Peyer's patch (tissue), 4 donors: ENCODE measurements at regions not wholly inside any gene's neighbourhood (a gene's known extent, or its start where the extent isn't known, plus 50 kb on each side); places are given as distances from the start of the nearest gene placed in this dataset.

ENCODE experiments used
- POLR2A ChIP-seq, 2 donors: fragments of 450-650 bp; IDR thresholded peaks; one replicate each; pipeline ENCODE4 v1.5.1; 2017; ENCODE audit warnings: antibody characterized with exemption in 2 of 2, mild to moderate bottlenecking in 2 of 2, moderate library complexity in 2 of 2
- TF ChIP-seq, protein P1 (sequence below), 6 experiments: fragments of 450-650 bp in 4 of 6; fragments of 200-600 bp in 2 of 6; sonication (generic) in 1 of 6; IDR thresholded peaks; one replicate each; pipeline ENCODE4 v1.5.1; 2017 to 2019; ENCODE audit warnings: antibody characterized with exemption in 6 of 6, mild to moderate bottlenecking in 3 of 6, moderate library complexity in 1 of 6

DNA sequence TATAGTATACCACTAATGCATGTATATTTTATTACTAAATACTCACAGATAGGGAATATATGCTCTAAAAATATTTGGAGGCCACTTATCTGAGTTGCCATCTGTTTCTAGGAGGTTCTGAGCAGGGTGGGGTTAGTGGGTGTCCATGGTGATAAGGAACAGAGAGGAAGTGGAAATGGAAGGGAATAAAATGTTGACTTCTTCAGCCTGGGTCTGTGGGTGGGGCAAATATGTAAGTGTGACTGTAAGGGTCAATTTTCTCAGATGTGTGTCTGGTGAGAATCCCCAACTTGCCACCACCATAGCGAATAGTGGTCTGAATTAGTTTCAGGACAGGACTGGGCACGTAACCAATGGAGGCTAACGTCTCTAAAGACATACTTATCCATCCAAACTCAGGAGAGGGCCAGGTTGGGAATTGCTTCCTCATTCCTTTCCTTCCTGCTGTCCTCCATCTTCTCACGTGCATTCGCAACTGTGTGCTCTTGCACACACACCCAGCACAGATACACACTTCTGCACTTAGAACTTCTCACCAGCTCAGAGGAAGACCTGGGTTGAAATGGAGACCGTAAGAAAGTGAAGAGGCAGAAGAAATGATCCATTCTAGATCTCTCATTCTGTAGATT lies 54.2 kb upstream of the GZMB start:
- TF ChIP-seq, protein P1, sequence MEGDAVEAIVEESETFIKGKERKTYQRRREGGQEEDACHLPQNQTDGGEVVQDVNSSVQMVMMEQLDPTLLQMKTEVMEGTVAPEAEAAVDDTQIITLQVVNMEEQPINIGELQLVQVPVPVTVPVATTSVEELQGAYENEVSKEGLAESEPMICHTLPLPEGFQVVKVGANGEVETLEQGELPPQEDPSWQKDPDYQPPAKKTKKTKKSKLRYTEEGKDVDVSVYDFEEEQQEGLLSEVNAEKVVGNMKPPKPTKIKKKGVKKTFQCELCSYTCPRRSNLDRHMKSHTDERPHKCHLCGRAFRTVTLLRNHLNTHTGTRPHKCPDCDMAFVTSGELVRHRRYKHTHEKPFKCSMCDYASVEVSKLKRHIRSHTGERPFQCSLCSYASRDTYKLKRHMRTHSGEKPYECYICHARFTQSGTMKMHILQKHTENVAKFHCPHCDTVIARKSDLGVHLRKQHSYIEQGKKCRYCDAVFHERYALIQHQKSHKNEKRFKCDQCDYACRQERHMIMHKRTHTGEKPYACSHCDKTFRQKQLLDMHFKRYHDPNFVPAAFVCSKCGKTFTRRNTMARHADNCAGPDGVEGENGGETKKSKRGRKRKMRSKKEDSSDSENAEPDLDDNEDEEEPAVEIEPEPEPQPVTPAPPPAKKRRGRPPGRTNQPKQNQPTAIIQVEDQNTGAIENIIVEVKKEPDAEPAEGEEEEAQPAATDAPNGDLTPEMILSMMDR (IDR thresholded peaks at IDR 0.05) = no peak
- no peak for TF ChIP-seq POLR2A (IDR thresholded peaks at IDR 0.05)
